ENCODE measurements at regions not wholly inside any gene's neighbourhood (a gene's known extent, or its start where the extent isn't known, plus 50 kb on each side); places are given as distances from the start of the nearest gene placed in this dataset.

GRCh38 chr2:38491436-38491835 is 111.3 kb downstream of the HNRNPLL start:
- ChIA-PET POLR2A (no interaction called here), CTCF (no interaction called here)

GRCh38 chr2:38489846-38490245 is 112.8 kb upstream of the ATL2 start:
- TF ChIP-seq CTCF (IDR thresholded peaks at IDR 0.05; ENCODE audit: insufficient read depth, low read depth, low read length): no peak
- ChIA-PET CTCF (interaction anchor here (0.7 kb wide), 1 partner anchor 416 kb away, joined by 3 read pairs; no protein-coding TSS in a partner anchor), POLR2A (no interaction called here)
- no peak for DNase-seq (ENCODE audit: low read depth)
- Histone ChIP-seq H3K4me3 (ENCODE audit: low read depth, low read length) (no peak overlapping the region), H3K27me3 (ENCODE audit: control insufficient read depth, insufficient read depth, low read length) (peaks cover 10% of the 10 kb centered on the region), H3K36me3 (ENCODE audit: control insufficient read depth, insufficient read depth, low read length) (no peaks in the 10 kb centered on the region)

More at GRCh38 chr2:38491436-38491835, 111.3 kb downstream of the HNRNPLL start:
- TF ChIP-seq CTCF (IDR thresholded peaks at IDR 0.05; ENCODE audit: insufficient read depth, low read depth, low read length): no peak
- H3K36me3 ChIP-seq (ENCODE audit: control insufficient read depth, insufficient read depth, low read length): no peaks in the 10 kb centered on the region
- H3K4me3 ChIP-seq (ENCODE audit: low read depth, low read length): no peak overlapping the region
- H3K27me3 ChIP-seq (ENCODE audit: control insufficient read depth, insufficient read depth, low read length): peaks cover 13% of the 10 kb centered on the region
- no peak for DNase-seq (ENCODE audit: low read depth)

- Histone ChIP-seq H3K36me3 (ENCODE audit: control insufficient read depth, insufficient read depth, low read length) (no peaks in the 10 kb centered on the region), H3K27me3 (ENCODE audit: control insufficient read depth, insufficient read depth, low read length) (peaks cover 4% of the 10 kb centered on the region; the same call in 1 of the 2 replicates)
- CTCF ChIA-PET: no interaction called here
These were observed 110.8 kb upstream of the ATL2 start for GRCh38 chr2:38487852-38488251.

GRCh38 chr2:38486213-38487026 is 109.3 kb upstream of the ATL2 start:
- POLR2A ChIA-PET: no interaction called here
- Histone ChIP-seq H3K36me3 (ENCODE audit: control insufficient read depth, insufficient read depth, low read length) (no peaks in the 10 kb centered on the region), H3K27me3 (ENCODE audit: control insufficient read depth, insufficient read depth, low read length) (peaks cover 4% of the 10 kb centered on the region; the same call in 1 of the 2 replicates), H3K4me3 (ENCODE audit: low read depth, low read length) (no peak overlapping the region)
- CTCF ChIA-PET: no interaction called here
- DNase-seq (ENCODE audit: low read depth): no peak
- no peak for TF ChIP-seq CTCF (IDR thresholded peaks at IDR 0.05; ENCODE audit: insufficient read depth, low read depth, low read length)

More at GRCh38 chr2:38487852-38488251, 110.8 kb upstream of the ATL2 start:
- POLR2A ChIA-PET: no interaction called here
- no peak for TF ChIP-seq CTCF (IDR thresholded peaks at IDR 0.05; ENCODE audit: insufficient read depth, low read depth, low read length)
- DNase-seq (ENCODE audit: low read depth): no peak
- no peak overlapping the region for H3K4me3 ChIP-seq (ENCODE audit: low read depth, low read length)

- DNase-seq (ENCODE audit: low read depth): no peak
- no peaks in the 10 kb centered on the region for H3K36me3 ChIP-seq (ENCODE audit: control insufficient read depth, insufficient read depth, low read length)
- ChIA-PET CTCF (no interaction called here), POLR2A (no interaction called here)
- H3K4me3 ChIP-seq (ENCODE audit: low read depth, low read length): no peak overlapping the region
- no peak for TF ChIP-seq CTCF (IDR thresholded peaks at IDR 0.05; ENCODE audit: insufficient read depth, low read depth, low read length)
- peaks cover 4% of the 10 kb centered on the region; the same call in 1 of the 2 replicates for H3K27me3 ChIP-seq (ENCODE audit: control insufficient read depth, insufficient read depth, low read length)
These were observed 108.7 kb upstream of the ATL2 start for GRCh38 chr2:38485734-38486133.

Data from BJ (cell line).